ENCODE measurements at regions not wholly inside any gene's neighbourhood (a gene's known extent, or its start where the extent isn't known, plus 50 kb on each side); places are given as distances from the start of the nearest gene placed in this dataset.

GRCh38 chr10:109405338-109405737 lies 518.0 kb downstream of the XPNPEP1 start:
- no peaks in the 10 kb centered on the region for H3K79me2 ChIP-seq (ENCODE audit: control insufficient read depth, insufficient read depth, low read length)
- H4K20me1 ChIP-seq (ENCODE audit: control insufficient read depth, extremely low read depth, insufficient read depth, low read length), result no peaks in the 10 kb centered on the region
- no peaks in the 10 kb centered on the region for H3K36me3 ChIP-seq (ENCODE audit: control insufficient read depth, insufficient read depth, low read length)
- H3K4me2 ChIP-seq (ENCODE audit: extremely low read depth, insufficient read depth, low read length), result no peak overlapping the region
- peak in 1 of 2 donors; percentile 61 for DNase-seq (ENCODE audit: low read depth in 2 of 2)
- no peak overlapping the region for H2AFZ ChIP-seq (ENCODE audit: low read length)
- H3K27me3 ChIP-seq (ENCODE audit: control insufficient read depth, insufficient read depth, low read length), result no peaks in the 10 kb centered on the region
- H3K9ac ChIP-seq (ENCODE audit: insufficient read depth, low read length), result no peak overlapping the region
- no peak overlapping the region for H3K27ac ChIP-seq (ENCODE audit: insufficient read depth, low read length)
- H3K4me1 ChIP-seq (ENCODE audit: control insufficient read depth, extremely low read depth, insufficient read depth, low read length), result no peaks in the 10 kb centered on the region
- no peaks in the 10 kb centered on the region for H3K9me3 ChIP-seq (ENCODE audit: control insufficient read depth, insufficient read depth, low read depth, low read length)
- no peak for TF ChIP-seq EZH2 (IDR thresholded peaks at IDR 0.05; ENCODE audit: low read length, missing control alignments)
- no peak for TF ChIP-seq CTCF (conservative IDR thresholded peaks at IDR 0.05 in 1 of 2, IDR thresholded peaks at IDR 0.05 in 1 of 2; ENCODE audit: low read depth in 1 of 2, low read length in 2 of 2)
- no peak overlapping the region for H3K4me3 ChIP-seq (replicated peaks in 1 of 4; ENCODE audit: control extremely low read depth in 1 of 4, insufficient read depth in 1 of 4, low read depth in 3 of 4, low read length in 4 of 4)

GRCh38 chr10:109403551-109403950 lies 519.8 kb downstream of the XPNPEP1 start:
- H3K36me3 ChIP-seq (ENCODE audit: control insufficient read depth, insufficient read depth, low read length), result no peaks in the 10 kb centered on the region
- H3K4me3 ChIP-seq (replicated peaks in 1 of 4; ENCODE audit: control extremely low read depth in 1 of 4, insufficient read depth in 1 of 4, low read depth in 3 of 4, low read length in 4 of 4), result no peak overlapping the region
- H3K4me2 ChIP-seq (ENCODE audit: extremely low read depth, insufficient read depth, low read length), result no peak overlapping the region
- DNase-seq (ENCODE audit: low read depth in 2 of 2), result no peak
- no peak overlapping the region for H2AFZ ChIP-seq (ENCODE audit: low read length)
- H3K79me2 ChIP-seq (ENCODE audit: control insufficient read depth, insufficient read depth, low read length), result no peaks in the 10 kb centered on the region
- H3K27me3 ChIP-seq (ENCODE audit: control insufficient read depth, insufficient read depth, low read length), result no peaks in the 10 kb centered on the region
- TF ChIP-seq EZH2 (IDR thresholded peaks at IDR 0.05; ENCODE audit: low read length, missing control alignments) (no peak), CTCF (conservative IDR thresholded peaks at IDR 0.05 in 1 of 2, IDR thresholded peaks at IDR 0.05 in 1 of 2; ENCODE audit: low read depth in 1 of 2, low read length in 2 of 2) (no peak)
- no peaks in the 10 kb centered on the region for H3K4me1 ChIP-seq (ENCODE audit: control insufficient read depth, extremely low read depth, insufficient read depth, low read length)
- H3K27ac ChIP-seq (ENCODE audit: insufficient read depth, low read length), result no peak overlapping the region
- H4K20me1 ChIP-seq (ENCODE audit: control insufficient read depth, extremely low read depth, insufficient read depth, low read length), result no peaks in the 10 kb centered on the region
- no peaks in the 10 kb centered on the region for H3K9me3 ChIP-seq (ENCODE audit: control insufficient read depth, insufficient read depth, low read depth, low read length)
- H3K9ac ChIP-seq (ENCODE audit: insufficient read depth, low read length), result no peak overlapping the region

GRCh38 chr10:109393425-109393824 lies 529.9 kb downstream of the XPNPEP1 start:
- TF ChIP-seq CTCF (conservative IDR thresholded peaks at IDR 0.05 in 1 of 2, IDR thresholded peaks at IDR 0.05 in 1 of 2; ENCODE audit: low read depth in 1 of 2, low read length in 2 of 2), result no peak
- no peak for TF ChIP-seq EZH2 (IDR thresholded peaks at IDR 0.05; ENCODE audit: low read length, missing control alignments)
- no peaks in the 10 kb centered on the region for H3K9me3 ChIP-seq (ENCODE audit: control insufficient read depth, insufficient read depth, low read depth, low read length)
- no peaks in the 10 kb centered on the region for H4K20me1 ChIP-seq (ENCODE audit: control insufficient read depth, extremely low read depth, insufficient read depth, low read length)
- H2AFZ ChIP-seq (ENCODE audit: low read length), result no peak overlapping the region
- H3K36me3 ChIP-seq (ENCODE audit: control insufficient read depth, insufficient read depth, low read length), result no peaks in the 10 kb centered on the region
- no peak overlapping the region for H3K4me3 ChIP-seq (replicated peaks in 1 of 4; ENCODE audit: control extremely low read depth in 1 of 4, insufficient read depth in 1 of 4, low read depth in 3 of 4, low read length in 4 of 4)
- H3K4me2 ChIP-seq (ENCODE audit: extremely low read depth, insufficient read depth, low read length), result no peak overlapping the region
- no peak for DNase-seq (ENCODE audit: low read depth in 2 of 2)
- H3K4me1 ChIP-seq (ENCODE audit: control insufficient read depth, extremely low read depth, insufficient read depth, low read length), result no peaks in the 10 kb centered on the region
- no peak overlapping the region for H3K9ac ChIP-seq (ENCODE audit: insufficient read depth, low read length)
- H3K79me2 ChIP-seq (ENCODE audit: control insufficient read depth, insufficient read depth, low read length), result no peaks in the 10 kb centered on the region
- no peaks in the 10 kb centered on the region for H3K27me3 ChIP-seq (ENCODE audit: control insufficient read depth, insufficient read depth, low read length)
- no peak overlapping the region for H3K27ac ChIP-seq (ENCODE audit: insufficient read depth, low read length)

Measured in fibroblast of lung (primary cell).